ENCODE measurements at regions not wholly inside any gene's neighbourhood (a gene's known extent, or its start where the extent isn't known, plus 50 kb on each side); places are given as distances from the start of the nearest gene placed in this dataset.

GRCh38 chr13:33367926-33368325 is 82.4 kb upstream of the STARD13 start:
- Histone ChIP-seq H3K27ac (peak overlapping the region; percentile 7 to 66 (median 28)), H3K36me3 (replicated peaks in 1 of 2; ENCODE audit: insufficient read depth in 1 of 2, low read depth in 2 of 2) (no peaks in the 10 kb centered on the region), H3K4me1 (peaks cover 19% of the 10 kb centered on the region), H3K27me3 (no peaks in the 10 kb centered on the region), H3K4me3 (no peak overlapping the region), H3K9me3 (no peaks in the 10 kb centered on the region)
- WGBS, 2 donors: 33 to 60% methylated on average over 5 of the region's 5 CpGs
- DNase-seq: no peak
- peak; percentile 43 for ATAC-seq
- intact Hi-C loops (cut with DNase I): no loop called here
- TF ChIP-seq POLR2A (IDR thresholded peaks at IDR 0.05): no peak
- TF ChIP-seq CTCF (IDR thresholded peaks at IDR 0.05): no peak

GRCh38 chr13:33369073-33369472 is 83.5 kb upstream of the STARD13 start:
- Histone ChIP-seq H3K27me3 (no peaks in the 10 kb centered on the region), H3K9me3 (no peaks in the 10 kb centered on the region), H3K36me3 (replicated peaks in 1 of 2; ENCODE audit: insufficient read depth in 1 of 2, low read depth in 2 of 2) (no peaks in the 10 kb centered on the region), H3K4me1 (peaks cover 19% of the 10 kb centered on the region), H3K27ac (no peak overlapping the region), H3K4me3 (no peak overlapping the region)
- ATAC-seq (no peak), DNase-seq (no peak)
- 49 to 58% methylated on average over 3 of the region's 3 CpGs for WGBS, 2 donors
- TF ChIP-seq POLR2A (IDR thresholded peaks at IDR 0.05) (no peak), CTCF (IDR thresholded peaks at IDR 0.05) (no peak)
- intact Hi-C loops (cut with DNase I): no loop called here

- Histone ChIP-seq H3K4me1 (peaks cover 11% of the 10 kb centered on the region), H3K9me3 (no peaks in the 10 kb centered on the region), H3K27ac (no peak overlapping the region), H3K4me3 (no peak overlapping the region), H3K27me3 (no peaks in the 10 kb centered on the region), H3K36me3 (replicated peaks in 1 of 2; ENCODE audit: insufficient read depth in 1 of 2, low read depth in 2 of 2) (no peaks in the 10 kb centered on the region)
- TF ChIP-seq CTCF (IDR thresholded peaks at IDR 0.05) (no peak), POLR2A (IDR thresholded peaks at IDR 0.05) (no peak)
- 87 to 89% methylated on average over 4 of the region's 4 CpGs for WGBS, 2 donors
- no peak for DNase-seq
- intact Hi-C loops (cut with DNase I): no loop called here
- ATAC-seq: no peak
These were observed 86.8 kb upstream of the STARD13 start for GRCh38 chr13:33372251-33372919.

GRCh38 chr13:33373624-33374023 is 88.1 kb upstream of the STARD13 start:
- ATAC-seq (no peak), DNase-seq (no peak)
- H3K27me3 ChIP-seq: no peaks in the 10 kb centered on the region
- TF ChIP-seq POLR2A (IDR thresholded peaks at IDR 0.05): no peak
- no peak for TF ChIP-seq CTCF (IDR thresholded peaks at IDR 0.05)
- intact Hi-C loops (cut with DNase I): no loop called here
- H3K4me3 ChIP-seq: no peak overlapping the region
- no peaks in the 10 kb centered on the region for H3K9me3 ChIP-seq
- H3K27ac ChIP-seq: no peak overlapping the region
- peaks cover 22% of the 10 kb centered on the region for H3K4me1 ChIP-seq
- no peaks in the 10 kb centered on the region for H3K36me3 ChIP-seq (replicated peaks in 1 of 2; ENCODE audit: insufficient read depth in 1 of 2, low read depth in 2 of 2)

- H3K4me1 ChIP-seq: peaks cover 33% of the 10 kb centered on the region
- no peak for TF ChIP-seq POLR2A (IDR thresholded peaks at IDR 0.05)
- no peak for TF ChIP-seq CTCF (IDR thresholded peaks at IDR 0.05)
- H3K27ac ChIP-seq: no peak overlapping the region
- no peaks in the 10 kb centered on the region for H3K9me3 ChIP-seq
- no peak for ATAC-seq
- no peaks in the 10 kb centered on the region for H3K27me3 ChIP-seq
- DNase-seq: no peak
- no peaks in the 10 kb centered on the region for H3K36me3 ChIP-seq (replicated peaks in 1 of 2; ENCODE audit: insufficient read depth in 1 of 2, low read depth in 2 of 2)
- intact Hi-C loops (cut with DNase I): no loop called here
- H3K4me3 ChIP-seq: no peak overlapping the region
- 61 to 73% methylated on average over 1 of the region's 1 CpG for WGBS, 2 donors
These were observed 89.9 kb upstream of the STARD13 start for GRCh38 chr13:33375421-33375820.
